Fibroblast of skin of left quadriceps (primary cell): ENCODE measurements at regions not wholly inside any gene's neighbourhood (a gene's known extent, or its start where the extent isn't known, plus 50 kb on each side); places are given as distances from the start of the nearest gene placed in this dataset.
"Not testable (repeated sequence)": the region's sequence is repeated elsewhere in the genome, so short reads cannot be mapped to it uniquely, and the experiment has no call there.

Source experiments
- DNase-seq, 2 experiments: peaks; one replicate each; pipeline ENCODE4 v3.0.0-alpha.2; 2013; ENCODE audit warnings: low read depth in 2 of 2

DNA sequence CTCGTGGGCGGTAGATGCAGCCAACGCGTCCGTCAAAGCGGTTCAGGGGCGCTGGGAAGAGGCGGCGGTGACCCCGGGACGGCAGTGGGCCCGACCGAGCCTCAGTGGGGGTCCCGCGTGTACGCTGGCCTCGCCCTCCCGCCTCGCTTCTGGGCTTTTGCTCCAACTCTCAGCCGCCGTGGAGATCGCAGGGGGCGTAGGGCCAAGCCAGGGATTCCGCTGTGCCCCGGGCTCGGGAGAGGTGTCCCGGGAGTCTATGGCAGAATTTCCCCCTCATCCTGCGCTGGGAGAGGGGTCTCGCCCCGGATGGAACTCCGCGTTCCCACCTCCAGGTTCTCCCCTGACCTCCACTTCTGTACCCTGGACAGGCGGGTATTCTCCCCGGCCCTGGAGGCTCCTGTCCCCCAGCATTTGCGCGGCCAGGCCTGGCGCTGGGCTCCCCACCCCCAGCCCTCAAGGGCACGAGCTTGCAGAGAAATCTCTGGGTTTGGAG is 131.9 kb downstream of the MRPL36 start:
- no peak for DNase-seq

DNA sequence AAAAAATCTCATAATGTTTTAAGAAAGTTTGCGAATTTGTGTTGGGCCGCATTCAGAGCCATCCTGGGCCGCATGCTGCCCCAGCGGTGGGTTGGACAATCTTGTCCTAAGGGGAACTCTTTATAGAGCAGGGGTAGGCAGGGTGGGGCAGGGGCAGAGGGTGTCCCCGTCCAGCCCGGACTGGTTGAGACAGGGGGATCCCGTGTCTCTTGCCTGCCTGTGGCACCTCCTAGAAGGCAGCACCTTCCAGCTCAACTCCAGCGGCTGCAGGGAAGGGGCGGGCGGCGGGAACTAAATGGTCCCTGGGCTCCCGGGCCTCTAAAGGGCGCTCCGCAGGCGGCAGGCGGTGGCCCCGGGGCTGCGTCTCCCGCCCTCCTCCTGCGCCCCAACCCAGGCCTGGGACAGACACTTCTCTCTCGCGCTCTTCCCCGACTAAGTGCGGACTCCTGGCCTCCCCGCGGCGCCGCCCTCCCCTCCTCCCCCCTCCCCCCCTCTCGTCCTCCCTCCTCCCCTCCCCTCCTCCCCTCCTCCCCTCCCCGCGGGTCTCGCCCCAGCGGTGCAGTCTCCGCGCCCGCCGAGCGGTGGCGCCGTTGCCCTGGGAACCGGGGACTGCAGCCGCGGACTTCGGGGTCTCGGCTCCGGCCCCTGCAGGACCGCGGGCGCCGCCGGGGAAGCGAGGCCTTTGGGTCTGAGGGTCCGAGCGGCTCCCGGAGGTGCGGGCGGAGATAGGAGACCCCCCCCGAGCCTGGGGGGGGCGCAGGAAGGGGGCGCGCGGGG is 132.6 kb downstream of the MRPL36 start:
- no peak for DNase-seq

DNA sequence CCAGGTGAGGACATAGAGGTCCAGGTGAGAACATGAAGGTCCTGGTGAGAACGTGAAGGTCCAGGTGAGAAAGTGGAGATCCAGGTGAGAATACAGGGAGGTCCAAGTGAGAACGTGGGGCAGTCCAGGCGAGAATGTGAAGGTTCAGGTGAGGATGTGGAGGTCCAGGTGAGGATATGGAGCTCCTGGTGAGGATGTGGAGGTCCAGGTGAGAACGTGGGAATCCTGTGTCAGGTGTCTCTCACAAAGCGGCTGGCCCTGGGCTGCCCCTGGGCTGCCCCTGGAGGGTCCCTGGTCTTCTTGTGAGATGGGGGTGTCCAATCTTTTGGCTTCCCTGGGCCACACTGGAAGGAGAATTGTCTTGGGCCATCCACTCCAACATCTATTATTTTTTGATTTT is 133.4 kb downstream of the MRPL36 start:
- no peak for DNase-seq

DNA sequence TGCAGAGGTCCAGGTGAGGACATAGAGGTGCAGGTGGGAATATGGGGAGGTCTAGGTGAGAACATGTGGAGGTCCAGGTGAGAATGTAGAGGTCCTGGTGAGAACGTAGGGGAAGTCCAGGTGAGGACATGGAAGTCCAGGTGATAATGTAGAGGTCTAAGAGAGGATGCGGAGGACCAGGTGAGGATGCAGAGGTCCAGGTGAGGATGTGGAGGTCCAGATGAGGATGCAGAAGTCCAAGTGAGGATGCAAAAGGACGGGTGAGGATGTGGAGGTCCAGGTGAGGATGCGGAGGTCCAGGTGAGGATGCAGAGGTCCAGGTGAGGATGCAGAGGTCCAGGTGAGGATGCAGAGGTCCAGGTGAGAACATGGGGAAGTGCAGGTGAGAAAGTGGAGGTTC is 133.8 kb downstream of the MRPL36 start:
- DNase-seq, result no peak

DNA sequence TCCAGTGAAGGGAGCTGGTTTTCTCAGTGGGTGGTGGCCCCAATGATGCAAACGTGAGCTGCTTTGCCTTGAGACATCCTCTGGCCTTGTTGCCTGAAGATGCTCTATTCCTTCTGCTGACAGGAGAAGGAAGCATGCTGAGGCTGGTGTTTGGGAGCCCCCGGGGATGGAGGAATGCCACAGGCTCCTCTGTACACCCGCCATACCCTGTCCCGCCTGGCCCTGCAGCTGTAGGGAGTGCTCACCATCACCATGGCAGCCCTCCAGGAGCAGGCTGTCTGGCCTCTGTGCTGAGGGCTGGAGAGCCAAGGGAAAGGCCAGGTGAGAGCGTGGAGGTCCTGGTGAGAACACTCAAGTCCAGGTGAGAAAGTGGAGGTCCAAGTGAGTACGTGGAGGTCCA is 134.4 kb downstream of the MRPL36 start:
- DNase-seq, result no peak

DNA sequence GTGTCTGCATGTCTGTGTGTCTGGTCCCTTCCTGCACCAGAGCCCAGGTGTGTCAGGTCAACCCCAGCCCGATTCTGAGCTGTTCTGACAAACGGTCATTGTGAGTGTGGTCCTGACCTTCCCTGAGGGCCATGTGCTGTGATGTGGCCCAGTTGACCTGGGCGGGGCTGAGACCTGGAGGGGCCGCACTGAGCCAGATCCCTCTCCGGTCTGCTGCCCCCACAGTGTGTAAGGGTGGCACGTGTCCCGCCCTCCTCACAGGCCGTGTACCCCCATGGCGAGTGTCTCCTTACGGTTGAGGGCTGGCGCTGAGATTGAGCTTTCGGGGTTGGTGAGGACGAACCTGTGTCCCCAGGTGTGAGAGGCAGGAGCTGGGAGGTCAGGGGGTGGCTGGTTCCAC is 136.5 kb downstream of the MRPL36 start:
- no peak for DNase-seq

DNA sequence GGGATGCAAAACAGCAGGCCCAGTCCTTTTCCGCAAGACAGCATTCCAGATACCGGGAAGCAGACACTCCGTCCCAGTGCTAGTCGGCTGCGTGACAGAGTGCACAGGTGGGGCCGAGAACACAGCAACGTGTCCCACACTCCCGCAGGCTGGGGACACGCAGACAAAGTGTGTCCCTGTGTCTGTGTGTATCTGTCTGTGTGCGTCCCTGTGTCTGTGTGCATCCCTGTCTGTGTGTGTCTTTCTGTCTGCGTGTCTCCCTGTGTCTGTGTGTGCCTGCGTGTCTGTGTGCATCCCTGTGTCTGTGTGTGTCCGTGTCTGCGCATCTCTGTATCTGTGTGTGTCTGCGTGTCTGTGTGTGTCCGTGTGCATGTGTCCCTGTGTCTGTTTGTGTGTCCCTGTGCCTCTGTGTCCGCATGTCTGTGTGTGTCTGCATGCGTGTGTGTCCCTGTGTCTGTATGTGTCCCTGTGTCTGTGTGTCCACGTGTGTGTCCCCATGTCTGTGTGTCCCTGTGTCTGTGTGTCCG is 137.0 kb downstream of the MRPL36 start:
- no peak for DNase-seq

DNA sequence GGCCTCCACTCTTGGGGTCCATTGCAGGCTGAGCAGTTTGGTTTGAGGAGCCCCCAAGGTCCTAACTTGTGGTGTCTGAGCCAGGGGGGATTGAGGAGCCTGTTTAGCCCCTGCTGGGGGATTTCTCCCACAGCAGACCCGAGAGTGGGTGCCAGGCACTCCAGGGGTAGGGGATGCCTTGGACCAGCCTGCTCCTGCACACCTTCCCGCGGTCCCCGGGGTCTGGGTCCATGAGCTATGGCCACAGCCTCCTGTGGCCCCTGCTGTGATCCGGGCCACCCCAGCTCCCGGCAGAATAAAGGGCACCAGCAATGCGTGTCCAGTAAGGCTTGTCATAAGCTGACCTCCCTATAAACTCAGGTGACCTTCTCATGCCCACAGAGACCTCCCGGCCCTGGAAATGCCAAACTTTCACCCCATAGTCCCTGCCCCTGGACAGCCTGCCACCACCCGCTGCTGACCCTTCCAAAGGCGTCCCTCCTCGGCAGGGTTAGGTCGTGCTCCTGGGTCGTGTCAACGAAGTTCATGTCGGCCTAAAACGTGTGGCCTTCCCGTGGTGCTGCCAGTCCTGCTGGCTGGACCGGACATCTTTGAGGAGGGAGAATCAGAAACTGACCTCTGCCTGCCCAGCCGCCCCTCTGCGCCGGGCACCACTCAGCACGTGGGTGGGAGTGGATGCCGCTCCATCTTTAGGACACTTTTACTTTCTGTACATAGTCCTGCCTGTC is 137.6 kb downstream of the MRPL36 start:
- no peak for DNase-seq

DNA sequence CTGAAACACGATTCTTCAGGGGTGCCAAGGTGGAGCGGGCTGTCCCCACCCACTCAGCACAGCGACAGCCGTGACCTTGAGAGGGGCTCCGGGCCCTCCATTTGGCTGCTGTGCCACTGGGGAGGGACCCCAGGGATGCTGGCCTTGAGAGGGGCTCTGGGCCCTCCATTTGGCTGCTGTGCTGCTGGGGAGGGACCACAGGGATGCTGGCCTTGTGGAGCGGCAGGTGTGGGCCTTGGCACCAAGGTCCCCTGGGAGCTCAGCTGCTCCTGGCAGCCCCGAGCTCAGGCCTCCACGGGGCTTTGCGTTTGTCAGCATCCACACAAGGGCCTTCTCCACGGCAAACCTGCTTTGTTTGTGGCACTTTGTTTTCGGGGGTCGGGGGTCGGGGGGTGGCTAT is 137.6 kb upstream of the LPCAT1 start:
- no peak for DNase-seq

DNA sequence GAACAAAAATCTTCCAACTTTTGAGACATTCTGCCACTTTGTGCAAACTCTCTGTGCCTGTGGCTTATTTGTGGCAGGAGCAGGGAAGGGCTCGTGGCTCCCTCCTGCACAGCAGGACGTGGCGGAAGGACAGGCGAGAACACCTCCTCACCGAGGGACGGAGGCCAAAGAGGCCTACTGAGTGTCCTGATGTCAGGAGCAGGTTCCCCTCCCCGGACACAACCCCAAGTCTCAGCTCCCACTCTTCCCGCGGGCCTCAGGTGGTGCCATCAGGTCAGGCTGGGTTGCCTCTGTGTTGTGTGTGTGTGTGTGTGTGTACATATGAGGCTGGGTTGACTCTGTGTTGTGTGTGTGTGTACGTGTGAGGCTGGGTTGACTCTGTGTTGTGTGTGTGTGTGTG is 136.8 kb upstream of the LPCAT1 start:
- DNase-seq, result no peak

DNA sequence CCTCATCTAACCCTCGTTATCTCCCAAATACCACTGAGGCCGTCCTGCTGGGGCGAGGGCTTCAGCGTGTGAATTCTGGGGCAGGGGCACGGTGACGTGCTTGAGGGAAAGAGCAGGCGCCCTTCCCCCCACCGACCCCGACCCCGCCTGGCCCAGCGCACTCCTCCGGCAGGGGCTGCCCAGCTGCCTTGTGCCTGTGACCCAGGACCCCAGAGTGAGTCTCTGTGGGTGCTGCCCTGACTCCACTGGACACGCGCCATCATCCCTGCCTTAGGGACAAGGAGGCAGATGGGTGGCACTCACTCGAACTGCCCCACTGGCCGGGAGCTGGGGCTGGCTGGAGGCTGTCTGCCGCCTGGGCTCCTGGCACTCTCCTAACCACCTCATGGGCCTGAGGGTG is 136.2 kb upstream of the LPCAT1 start:
- no peak for DNase-seq

DNA sequence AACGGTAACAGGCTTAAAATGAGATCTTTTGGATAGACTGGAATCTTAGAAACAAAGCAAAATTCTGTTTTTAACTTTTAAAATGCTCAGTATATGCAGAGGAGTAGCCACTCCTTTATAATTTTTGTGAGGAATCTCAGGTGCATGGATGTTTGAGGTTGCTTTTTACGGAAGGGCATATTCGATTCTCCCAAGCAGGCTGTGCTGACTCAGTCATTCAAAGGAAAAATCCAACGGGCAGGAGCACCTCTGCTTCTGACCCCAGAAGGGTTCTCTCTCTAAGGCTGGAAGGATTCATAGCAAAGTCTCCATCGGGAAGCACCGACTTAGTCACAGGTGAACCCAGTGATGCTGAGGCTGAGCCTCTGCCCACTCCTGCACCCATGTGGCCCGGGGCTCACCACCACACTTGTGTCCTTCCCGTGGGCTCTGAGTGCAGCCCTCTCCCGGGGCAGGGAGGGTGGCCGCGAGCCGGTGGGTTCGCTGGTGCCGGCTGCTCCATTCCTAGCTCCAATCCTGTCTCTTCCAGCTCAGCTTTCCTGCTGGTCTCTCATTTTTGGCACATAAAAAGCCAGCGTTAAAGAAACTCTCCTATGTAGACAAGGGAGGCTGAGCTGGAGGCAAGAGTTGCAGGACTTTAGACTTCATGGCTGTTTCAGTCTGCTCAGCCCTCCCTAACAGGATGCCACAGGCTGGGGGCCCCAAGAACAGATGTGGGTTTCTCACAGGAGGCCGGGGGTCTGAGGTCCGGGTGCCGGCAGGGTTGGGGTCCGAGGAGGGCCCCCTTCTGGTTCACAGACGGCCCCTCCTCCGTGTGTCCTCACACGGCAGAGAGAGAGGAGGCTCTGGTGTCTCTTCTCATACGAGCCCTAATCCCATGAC is 135.6 kb upstream of the LPCAT1 start:
- DNase-seq, result no peak

DNA sequence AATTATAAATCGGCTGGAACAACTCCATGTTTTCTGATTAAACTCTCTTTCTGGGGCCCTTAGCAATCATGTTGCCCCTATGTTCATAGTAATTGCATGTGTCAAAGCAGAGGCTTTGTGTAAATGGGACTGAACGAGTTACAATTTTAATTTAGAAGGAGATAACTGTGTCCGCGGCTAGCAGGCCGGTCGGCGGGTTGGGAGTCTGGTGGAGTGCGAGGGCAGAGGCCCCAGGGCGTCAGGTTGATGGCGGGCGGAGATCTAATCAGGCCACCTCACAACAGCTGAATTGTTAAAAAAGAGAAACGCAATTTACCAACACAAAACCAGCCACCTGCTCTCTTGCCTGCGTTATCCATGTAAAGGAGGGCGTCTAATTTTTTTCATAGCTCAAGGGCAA is 134.9 kb upstream of the LPCAT1 start:
- no peak for DNase-seq

DNA sequence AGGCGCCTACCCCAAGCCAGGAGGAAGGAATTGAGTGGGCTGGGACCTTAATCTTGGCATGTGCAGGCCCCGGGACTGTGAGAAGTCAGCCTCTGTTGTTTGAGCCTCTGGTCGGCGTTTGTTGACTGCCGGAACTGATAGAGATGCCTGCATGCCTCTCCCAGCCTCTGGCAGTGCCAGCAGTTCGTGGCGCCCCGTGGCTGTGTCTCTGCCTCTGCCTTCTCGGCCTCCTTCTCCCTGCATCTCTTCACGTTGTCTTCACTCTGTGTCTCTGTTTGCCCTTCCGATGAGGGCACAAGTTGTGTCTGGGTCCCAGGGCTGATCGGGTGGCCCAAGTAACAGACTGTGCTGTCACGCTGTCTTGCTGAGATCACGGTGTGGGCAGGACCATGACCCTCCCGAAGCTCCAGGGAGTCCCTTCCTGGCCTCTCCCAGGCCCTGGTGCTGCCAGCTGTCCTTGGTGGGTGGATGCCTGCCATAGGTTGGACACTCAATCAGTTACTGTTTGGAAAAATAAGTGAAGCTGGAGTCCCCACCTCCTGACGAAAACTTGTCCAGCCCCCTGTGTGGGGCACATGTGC is 133.5 kb upstream of the LPCAT1 start:
- DNase-seq, result no peak

DNA sequence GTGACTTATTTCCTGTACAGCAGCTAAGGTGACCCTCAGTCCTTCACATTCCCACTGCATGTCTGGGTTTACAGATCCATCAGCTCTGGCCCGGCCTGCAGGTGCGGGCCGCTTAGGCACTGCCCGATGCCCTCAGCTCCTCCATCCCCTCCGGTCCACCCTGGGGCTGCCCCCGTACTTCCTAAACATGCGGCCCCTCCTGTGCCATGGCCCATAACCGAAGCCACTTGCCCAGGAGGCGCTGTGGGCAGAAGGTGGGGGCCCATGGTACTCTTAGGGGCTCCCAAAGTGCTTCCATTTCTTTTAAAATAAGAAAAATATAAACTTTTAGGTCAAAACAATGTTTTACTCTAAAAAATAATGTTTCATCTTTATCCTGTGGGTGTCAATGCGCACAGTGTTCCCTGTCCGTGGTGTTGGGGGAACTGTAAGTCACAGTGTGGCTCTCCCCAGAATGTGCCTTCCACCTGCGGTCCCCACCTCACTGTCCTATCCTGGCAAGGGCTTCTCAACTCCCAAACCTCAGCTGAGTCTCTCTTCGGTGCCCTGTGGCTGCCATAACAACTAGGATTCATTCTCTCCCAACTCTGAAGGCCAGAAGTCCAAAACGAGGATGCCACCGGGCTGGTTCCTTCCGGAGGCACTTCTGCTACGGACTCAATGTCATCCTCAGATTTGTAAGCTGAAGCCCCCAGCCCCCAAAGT is 132.7 kb upstream of the LPCAT1 start:
- DNase-seq, result no peak

DNA sequence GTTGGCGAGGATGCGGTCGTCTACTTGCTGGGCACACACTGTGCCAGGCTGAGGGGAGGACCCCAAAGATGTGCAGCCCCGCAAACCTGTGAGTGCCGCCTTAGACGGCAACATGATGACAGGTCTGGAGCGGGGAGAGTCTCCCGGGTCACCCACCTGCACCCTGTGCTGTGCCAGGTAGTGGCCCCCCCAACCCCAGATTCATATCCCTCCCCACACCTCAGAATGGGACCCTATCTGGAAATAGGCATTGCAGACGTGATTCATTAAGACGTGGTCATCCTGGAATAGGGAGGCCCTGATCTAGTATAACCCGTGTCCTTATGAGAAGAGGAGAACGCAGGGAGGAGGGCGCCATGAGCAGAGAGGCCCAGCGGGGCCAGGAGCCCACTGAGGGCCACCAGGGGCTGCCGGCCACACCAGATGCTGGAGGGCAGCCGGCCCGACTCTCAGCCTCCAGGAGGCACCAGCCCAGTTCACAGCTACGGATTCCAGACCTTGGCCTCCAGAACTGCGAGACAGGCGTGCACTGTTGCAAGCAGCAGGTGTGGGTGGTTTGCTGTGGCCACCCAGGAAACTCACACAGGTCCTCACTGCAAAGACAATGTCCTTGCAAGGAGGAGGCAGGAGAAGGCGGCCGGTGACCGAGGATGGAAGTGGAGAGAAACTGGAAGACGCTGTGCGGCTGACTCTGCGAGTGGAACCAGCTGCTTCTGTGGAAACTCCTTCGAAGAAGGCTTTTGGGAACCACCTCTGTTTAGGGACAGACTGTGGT is 131.9 kb upstream of the LPCAT1 start:
- no peak for DNase-seq

DNA sequence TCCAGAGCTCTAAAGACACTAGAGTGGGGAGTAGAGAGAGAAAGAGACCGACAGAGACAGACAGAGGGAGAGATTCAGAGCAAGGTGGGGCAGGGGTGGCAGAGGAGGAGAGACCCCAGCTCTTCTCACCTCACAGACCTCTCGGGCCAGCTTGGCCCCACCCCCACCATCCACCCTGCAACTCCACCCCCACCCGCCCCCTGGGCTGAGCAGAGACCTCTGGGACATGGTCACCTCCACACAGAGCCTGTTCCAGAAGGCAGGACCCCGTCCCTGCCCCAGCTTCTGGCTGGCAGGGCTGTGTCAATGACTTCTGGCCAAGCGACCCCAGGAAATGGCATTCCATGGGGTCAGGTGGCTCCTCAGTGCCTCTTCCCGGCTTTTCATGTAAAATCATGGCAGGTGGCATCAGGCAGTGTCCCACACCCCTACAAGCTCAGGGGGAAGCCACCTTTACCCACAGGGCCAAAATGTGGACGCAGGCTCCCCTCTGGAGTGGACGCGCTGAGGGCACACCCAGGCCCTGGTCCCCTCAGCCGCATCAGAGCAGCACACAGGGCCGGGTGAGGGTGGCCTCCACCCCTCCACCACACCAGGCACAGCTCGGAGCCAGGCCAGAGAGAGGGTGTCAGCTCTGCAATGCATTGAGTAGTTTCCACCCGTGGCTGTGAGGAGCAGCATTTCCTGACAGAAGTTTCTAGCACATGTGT is 131.2 kb upstream of the LPCAT1 start:
- DNase-seq, result no peak

DNA sequence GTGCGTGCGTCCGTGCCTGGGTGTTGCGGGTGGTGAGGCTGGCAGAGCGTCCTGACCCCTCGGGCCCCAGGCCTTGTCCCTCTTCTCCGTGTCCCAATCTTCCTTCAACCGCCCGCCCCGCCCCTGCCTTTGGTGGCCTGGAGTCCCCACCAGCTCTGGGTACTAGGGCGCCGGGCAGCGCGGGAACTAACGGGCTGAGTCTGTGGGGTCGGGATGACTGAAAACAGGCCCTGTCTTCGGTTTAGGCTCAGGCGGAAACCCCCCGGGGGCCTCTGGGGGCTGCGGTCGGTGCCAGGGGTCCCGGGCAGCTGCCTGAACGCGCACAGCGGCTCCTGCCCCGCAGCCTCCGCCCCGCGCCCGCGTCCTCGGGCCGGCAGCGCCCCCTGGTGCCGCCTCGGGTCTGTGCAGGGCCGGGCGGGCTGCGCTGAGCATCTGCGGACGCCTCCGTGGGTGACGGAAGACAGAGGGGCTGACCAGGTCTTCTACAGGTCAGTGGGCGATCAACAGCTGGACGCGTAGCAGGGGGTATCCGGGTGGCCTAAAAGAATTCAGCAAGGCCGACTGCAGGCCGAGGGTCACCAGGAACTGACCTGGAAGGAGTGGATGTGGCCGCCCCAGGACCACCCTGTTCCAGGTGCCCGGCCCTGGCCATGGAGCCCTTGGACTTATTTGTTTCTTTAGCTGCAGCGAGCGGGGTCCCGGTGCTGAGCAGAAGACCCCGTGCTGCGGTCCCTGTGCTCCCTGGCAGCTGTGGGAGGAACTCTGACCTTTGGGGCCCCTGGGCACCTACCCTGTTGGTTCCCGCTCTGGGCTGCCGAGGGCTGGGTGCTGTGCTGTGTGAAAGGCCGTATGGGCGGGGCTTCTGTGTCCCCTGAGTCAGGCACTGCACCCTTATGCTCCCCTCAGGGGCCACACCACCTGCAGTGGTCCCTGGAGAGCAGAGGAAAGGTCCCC is 130.2 kb upstream of the LPCAT1 start:
- DNase-seq, result not testable (repeated sequence)
